HG03108 (cell line): ENCODE measurements at regions not wholly inside any gene's neighbourhood (a gene's known extent, or its start where the extent isn't known, plus 50 kb on each side); places are given as distances from the start of the nearest gene placed in this dataset.
"Not testable (repeated sequence)": the region's sequence is repeated elsewhere in the genome, so short reads cannot be mapped to it uniquely, and the experiment has no call there.

Experiments used
- ATAC-seq: cut with Tn5 transposase; IDR thresholded peaks from one replicate; pipeline ENCODE4 v1.9.1; 2021; ENCODE audit warnings: moderate library complexity; ENCODE audit not compliant: unreplicated experiment

DNA sequence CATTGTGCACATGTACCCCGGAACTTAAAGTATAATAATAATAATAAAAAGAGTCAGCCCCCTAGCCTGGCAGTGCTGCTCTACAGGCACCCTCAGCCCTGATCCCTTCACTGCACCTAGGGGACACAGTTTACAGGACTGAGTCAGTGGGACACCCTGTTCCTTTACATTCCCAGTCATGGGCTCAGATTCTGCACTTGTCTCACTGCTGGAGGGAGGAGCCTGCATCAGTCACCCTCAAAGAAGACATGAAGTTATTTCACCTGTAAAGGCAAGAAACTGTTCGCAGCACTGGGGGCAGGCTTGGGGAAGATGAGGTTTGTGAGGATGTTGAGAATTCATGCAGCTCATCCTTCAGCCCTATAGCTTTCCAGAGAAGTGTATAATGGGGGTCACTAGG, 50.7 kb upstream of the VPREB1 start:
- no peak for ATAC-seq

DNA sequence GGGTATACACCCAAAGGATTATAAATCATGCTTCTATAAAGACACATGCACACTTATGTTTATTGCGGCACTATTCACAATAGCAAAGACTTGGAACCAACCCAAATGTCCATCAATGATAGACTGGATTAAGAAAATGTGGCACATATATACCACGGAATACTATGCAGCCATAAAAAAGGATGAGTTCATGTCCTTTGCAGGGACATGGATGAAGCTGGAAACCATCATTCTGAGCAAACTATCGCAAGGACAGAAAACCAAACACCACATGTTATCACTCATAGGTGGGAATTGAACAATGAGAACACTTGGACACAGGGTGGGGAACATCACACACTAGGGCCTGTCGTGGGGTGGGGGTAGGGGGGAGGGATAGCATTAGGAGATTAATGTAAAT, 51.1 kb upstream of the VPREB1 start:
- not testable (repeated sequence) for ATAC-seq

DNA sequence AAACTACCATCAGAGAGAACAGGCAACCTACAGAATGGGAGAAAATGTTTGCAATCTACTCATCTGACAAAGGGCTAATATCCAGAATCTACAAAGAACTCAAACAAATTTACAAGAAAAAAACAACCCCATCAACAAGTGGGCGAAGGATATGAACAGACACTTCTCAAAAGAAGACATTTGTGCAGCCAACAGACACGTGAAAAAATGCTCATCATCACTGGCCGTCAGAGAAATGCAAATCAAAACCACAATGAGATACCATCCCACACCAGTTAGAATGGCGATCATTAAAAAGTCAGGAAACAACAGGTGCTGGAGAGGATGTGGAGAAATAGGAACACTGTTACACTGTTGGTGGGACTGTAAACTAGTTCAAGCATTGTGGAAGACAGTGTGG, 51.6 kb upstream of the VPREB1 start:
- ATAC-seq, result not testable (repeated sequence)

DNA sequence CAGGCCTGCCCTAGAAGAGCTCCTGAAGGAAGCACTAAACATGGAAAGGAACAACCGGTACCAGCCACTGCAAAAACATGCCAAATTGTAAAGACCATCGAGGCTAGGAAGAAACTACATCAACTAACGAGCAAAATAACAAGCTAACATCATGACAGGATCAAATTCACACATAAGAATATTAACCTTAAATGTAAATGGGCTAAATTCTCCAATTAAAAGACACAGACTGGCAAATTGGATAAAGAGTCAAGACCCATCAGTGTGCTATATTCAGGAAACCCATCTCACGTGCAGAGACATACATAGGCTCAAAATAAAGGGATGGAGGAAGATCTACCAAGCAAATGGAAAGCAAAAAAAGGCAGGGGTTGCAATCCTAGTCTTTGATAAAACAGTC, 54.8 kb upstream of the VPREB1 start:
- not testable (repeated sequence) for ATAC-seq

DNA sequence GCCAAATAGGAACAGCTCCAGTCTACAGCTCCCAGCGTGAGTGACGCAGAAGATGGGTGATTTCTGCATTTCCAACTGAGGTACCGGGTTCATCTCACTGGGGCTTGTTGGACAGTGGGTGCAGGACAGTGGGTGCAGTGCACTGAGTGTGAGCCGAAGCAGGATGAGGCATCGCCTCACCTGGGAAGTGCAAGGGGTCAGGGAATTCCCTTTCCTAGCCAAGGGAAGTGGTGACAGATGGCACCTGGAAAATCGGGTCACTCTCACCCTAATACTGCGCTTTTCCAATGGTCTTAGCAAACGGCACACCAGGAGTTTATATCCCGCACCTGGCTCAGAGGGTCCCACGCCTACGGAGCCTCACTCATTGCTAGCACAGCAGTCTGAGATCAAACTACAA, 56.7 kb upstream of the VPREB1 start:
- ATAC-seq, result not testable (repeated sequence)

DNA sequence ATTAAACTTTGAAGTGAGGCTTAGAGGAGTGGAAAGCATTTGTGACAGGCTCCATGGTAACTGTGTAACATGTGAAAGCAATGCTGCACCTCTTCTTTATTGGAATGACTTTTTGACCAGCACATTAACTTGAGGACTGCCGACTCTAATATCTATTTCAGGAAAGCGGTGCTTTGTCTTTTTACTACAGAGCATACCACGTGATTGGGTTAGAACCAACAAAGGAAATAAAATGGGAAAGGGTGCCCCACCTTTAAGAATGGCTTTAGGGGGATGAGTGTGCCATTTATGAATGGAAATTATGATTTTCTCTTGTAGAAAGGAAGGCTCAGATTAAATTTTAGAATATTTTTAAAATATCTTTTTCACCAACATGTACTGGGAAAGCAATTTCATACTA, 57.3 kb upstream of the VPREB1 start:
- ATAC-seq, result no peak

DNA sequence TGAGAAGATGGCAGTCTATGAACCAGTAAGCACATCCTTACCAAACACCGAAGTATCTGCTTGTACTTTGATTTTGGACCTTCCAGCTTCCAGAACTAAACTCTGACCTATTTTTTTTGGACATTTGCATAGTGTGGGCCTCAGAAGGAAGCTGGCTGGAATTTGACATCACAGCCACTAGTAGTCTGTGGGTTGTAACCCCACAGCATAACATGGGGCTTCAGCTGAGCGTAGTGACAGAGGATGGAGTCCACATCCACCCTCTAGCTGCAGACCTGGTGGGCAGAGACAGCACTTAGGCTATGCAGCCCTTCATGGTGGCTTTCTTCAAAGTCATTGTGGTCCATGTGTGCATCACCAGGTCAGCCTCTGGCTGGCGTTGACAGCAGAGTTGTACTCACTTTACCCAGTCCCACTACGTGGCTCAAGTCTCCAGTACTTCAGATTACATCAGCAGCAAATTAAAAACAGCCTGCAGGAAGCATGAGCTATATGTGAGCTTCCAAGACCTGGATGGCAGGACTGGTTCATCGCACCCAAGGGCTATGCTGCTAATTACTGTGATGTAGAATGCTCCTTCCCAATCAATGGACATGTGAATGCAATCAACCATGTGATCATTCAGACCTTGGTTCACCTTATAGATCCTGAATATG, 58.6 kb upstream of the VPREB1 start:
- ATAC-seq, result no peak

DNA sequence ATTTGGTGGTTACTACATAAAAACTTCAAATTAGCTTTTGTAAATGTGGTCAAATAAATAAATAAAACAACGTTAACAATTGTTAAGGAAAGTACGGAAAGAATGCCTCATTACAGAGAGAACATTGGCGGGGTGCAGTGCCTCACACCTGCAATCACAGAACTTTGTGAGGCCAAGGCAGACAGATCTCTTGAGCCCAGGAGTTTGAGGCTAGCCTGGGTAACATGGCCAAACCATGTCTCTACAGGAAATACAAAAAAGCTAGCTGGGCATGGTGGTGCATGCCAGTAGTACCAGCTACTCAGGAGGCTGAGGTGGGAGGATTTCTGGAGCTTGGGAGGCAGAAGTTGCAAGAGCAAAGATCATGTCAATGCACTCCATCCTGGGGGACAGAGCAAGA, 59.4 kb upstream of the VPREB1 start:
- ATAC-seq, result no peak

DNA sequence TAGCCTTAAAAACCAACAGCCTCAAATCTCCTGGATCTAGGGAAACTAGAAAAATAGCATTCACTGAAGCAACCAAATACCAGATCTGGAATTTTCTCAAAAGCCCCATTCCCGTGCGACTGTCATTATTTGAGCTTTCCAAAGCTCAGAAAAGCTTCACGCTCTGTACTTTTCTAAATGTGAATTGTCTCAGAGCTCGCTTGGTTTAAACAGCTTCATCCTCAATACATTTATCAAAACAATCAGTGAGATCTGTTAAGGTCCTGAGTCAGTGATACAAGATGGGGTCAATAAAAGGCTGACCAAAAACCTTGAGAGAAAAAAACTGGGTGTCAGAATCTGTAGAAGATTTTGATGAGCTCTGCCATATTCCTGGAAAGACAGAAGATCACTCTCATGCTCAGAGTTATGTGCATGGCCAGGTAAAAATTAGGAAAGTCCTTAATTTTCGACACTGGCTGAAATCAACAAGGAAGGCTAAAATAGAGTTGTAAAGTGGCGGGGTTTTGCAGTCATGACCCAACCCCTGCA, 60.2 kb upstream of the VPREB1 start:
- no peak for ATAC-seq

DNA sequence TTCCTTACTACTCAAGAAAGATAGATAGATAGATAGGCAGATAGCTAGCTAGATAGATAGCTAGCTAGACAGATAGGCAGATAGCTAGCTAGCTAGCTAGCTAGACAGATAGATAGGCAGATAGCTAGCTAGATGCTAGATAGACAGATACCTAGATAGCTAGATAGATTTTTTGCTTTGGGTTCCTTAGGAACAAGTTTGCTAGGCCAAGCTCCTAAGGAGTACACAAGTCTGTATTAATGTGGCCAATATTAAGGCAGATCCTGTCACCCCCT, 61.7 kb upstream of the VPREB1 start:
- no peak for ATAC-seq

DNA sequence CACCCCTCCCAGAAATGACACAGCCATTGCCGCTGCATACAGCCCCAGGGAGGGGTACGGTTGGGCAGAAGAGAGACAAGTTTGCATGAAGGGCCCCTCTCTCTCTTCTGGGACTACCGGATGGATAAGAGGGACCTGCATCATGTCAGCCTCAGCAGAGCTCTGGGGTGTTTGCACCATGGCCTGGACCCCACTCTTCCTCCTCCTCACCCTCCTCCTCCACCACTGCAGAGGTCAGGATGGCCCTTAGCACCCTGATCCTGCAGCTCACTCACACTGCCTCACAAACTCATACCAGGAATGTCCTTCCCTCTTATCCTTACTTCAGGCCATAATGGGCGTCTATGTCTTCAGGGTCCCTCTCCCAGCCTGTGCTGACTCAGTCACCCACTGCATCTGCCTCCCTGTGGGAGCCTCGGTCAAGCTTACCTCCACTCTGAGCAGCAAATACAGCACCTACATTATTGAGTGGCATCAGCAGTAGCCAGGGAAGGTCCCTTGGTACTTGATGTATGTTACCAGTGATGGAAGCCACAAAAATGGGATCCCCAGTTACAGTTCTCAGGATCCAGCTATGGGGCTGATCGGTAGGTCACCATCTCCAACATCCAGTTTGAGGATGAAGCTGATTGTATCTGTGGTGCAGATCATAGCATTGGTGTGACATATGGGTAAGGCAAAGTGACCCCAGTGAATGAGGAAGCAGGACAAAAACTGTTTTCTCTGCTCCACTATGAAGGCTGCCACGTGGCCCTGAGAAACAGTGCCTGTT, 62.2 kb upstream of the VPREB1 start:
- ATAC-seq, result no peak

DNA sequence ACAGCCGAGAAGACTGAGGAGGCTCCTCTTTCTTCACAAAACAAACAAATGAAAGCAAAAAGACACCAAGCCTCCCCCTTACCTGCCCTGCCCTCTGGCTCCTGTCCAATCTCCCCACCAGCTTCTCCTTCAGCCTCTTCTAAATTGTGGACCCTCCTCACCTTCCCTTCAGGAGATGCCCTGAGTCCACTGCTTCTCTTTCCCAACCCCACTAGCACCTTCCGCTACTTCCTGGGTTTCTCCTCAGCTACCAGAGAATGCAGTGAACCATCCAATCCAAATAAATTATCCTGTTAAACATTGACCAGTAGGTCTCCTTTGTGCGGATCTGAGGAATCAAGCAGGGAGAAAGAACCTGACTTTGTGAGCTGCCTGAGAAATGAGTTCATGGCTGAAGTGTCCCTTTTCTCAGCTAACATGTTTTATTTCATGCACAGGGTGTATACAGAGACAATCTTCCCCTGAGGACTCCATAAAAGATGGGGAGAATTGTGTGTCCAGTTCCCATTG, 63.2 kb upstream of the VPREB1 start:
- ATAC-seq, result no peak

DNA sequence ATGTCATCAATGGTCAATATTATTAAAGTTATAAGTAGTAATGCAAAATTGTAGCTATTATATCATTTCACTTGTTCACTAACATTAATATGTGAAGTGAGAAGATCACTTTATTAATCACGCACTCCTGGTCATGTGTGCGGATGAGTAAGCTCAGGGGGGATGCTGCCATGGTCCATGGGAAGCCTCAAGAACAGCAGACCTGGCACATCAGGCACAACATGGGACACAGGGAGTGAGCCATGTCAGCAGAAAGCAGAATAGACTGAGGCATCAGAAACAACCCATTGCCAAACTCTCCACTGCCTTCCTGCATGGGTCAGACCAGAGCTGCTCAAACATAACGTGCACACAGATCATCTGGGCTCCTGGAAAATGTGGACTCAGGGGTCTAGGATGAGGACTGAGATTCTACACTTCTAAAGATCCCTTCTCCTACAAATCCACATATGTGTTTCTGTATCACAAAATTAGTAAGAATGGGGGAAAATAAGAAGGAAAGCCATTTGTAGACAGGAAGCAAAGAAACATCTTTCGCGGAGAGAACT, 63.8 kb upstream of the VPREB1 start:
- ATAC-seq, result no peak

DNA sequence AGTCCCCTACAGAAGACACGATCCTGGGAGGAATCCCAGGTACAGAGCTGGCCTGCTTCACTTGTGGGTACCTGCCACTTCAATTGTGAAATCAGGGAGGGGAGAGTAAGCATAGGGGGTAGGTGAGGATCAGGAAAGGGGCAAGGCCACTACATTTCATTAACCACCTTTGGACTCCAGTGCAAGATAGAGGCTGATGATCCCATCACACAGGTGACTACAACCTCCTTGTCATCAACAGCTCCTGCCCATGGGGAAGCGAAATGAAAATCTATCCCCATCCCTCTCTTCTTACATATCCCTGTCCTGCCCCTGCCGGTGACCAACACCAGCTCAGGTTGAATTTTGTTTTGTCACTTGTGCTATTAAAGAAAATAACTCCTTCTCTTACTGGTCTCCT, 64.7 kb upstream of the VPREB1 start:
- no peak for ATAC-seq

DNA sequence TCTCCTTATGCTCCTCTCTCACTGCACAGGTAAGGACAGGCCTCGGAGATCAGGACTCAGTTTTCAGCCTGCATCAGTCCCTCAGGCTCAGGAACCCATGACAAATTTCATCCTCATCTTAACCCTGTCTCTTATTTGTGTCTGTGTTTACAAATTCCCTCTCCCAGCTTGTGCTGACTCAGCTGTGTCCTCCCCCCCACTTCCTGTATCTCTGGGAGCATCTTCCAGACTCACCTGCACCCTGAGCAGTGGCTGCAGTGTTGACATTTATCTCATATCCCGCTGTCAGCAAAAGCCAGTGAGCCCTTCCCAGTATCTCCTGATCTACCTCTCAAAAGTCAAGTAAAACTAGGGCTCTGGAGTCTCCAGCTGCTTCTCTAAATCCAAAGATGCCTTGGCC, 65.6 kb upstream of the VPREB1 start:
- ATAC-seq, result no peak

DNA sequence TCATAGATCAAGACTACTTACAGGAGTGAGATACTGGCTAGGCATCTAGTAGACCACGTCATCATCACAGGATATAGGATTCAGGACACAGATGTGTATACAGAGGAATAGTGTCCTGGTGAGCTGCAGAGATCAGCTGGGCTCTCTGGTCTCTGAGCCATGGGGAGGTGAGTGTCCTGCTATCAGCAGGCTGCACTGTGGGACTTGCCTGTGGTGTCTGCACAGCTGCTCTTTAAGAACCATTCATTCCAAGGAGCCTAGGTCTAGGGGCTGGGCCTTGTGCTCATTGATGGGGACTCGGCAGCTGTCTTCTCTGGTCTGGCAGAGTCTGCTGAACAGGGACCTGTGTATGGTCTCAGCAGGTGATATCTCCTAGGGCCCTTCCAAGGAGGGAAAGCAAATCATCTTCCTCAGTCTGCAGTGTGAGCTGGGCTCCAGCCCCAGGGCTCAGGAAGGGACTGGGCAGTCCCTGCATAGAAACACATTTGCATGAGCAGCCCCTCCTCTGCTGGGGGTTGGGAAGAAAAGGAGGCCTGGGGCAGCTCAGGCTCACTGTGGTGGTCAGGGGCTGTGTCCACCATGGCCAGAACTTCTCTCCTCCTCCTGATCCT, 66.1 kb upstream of the VPREB1 start:
- ATAC-seq, result no peak

DNA sequence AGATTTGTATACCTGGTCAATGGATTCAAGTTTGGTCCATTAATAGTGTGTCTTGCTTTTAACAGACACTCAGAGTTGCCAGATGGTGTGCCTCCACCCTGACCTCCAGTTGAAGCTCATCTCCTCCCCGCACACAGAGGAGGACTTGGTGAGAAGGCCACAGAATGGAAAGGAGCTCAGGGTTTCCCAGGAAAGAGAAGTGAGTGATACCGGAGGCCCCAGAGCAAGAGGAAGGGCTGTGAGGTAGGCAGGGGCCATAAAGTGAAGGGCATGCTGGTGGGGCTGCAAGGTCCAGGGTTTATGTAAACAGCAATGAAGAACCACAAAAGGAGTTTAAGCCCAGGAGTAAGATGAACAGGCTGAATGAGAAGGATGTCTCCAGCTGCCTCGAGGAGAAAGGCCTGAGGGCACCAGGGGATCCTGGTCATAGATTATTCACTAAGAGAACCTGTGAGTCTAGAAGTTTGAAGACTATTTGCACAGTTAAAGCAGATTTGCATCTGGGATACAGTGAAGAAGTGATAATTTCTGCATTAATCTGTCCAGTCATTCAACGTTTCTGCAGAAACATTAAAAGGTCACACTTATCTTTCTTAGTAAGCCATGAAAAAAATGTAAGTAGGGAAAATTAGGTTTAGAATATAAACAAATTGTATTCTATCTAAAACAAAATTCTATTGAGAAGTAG, 67.5 kb upstream of the VPREB1 start:
- no peak for ATAC-seq

DNA sequence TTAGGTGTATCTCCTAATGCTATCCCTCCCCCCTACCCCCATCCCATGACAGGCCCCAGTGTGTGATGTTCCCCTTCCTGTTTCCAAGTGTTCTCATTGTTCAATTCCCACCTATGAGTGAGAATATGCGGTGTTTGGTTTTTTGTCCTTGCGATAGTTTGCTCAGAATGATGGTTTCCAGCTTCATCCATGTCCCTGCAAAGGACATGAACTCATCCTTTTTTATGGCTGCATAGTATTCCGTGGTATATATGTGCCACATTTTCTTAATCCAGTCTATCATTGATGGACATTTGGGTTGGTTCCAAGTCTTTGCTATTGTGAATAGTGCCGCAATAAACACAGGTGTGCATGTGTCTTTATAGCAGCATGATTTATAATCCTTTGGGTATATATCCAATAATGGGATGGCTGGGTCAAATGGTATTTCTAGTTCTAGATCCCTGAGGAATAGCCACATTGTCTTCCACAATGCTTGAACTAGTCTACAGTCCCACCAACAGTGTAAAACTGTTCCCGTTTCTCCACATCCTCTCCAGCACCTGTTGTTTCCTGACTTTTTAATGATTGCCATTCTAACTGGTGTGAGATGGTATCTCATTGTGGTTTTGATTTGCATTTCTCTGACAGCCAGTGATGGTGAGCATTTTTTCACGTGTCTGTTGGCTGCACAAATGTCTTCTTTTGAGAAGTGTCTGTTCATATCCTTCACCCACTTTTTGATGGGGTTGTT, 71.5 kb upstream of the VPREB1 start:
- not testable (repeated sequence) for ATAC-seq

DNA sequence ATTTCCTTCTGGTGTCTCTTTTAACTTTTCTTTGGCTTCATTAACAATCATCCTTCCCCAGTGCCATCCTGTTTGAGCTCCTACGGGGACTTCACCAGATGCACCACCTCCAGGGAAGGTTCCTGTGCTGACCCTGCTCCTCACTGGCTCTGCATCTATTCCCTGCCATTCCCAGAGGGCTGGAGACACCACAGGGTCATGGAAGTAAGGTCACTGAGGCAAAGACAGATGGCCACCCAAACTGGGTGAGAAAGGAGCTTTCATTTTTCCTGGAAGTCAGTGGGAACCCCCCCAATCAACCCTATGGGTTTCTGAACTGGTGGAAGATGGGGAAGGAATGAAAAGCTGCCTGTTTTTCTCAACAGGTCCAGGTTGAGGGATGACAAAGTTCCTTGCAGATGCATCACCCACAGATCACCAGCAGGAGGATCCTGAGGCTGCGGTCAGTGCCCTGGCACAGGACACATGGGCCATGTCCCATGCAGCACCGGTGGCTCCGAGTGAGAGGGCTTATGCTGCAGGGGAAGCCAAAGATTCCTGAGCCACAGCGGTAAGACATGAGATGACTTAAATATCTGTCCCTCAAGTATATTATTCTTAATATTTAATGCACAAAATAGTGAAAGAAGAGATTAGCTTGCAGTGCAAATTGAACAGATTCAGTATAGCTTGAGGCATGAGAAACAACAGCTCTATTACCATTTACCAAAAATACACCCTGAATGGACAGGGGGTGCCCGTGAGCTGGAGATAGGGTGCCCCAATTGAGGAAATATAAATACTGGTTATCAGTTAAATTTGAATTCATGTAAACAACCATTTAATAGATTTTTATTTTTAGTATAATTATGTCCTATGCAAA, 73.0 kb upstream of the VPREB1 start:
- ATAC-seq, result no peak

DNA sequence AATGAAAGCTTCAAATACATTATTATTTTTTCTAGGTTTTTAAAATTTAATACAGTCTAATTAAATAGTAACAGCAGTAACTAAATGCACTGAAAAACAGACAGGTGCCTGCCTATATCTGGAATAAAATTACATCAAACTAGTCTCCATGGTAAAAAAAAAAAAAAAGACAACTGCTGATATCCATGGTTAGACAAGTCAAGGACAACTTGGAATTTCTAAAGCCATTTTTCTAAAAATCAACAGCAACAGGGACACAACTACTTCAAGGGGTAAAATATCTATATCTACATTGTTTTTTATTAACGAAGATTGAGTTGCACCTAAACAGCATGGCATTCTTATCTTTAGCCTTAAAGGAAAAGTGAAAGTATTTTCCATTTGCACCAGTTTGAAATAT, 74.7 kb upstream of the VPREB1 start:
- no peak for ATAC-seq
